Colonic mucosa (tissue), 4 donors: ENCODE measurements at regions not wholly inside any gene's neighbourhood (a gene's known extent, or its start where the extent isn't known, plus 50 kb on each side); places are given as distances from the start of the nearest gene placed in this dataset.
"Not testable (repeated sequence)": the region's sequence is repeated elsewhere in the genome, so short reads cannot be mapped to it uniquely, and the experiment has no call there.

Experiments
- DNase-seq: peaks from one replicate; pipeline ENCODE4 v3.0.0-alpha.2; 2020
- H3K27ac ChIP-seq: fragments of 200-600 bp; one replicate; pipeline ENCODE4 v1.8.0; 2021
- H3K27me3 ChIP-seq: fragments of 200-600 bp; one replicate; pipeline ENCODE4 v1.8.0; 2021
- H3K36me3 ChIP-seq: fragments of 200-600 bp; one replicate; pipeline ENCODE4 v1.8.0; 2021
- H3K4me1 ChIP-seq: fragments of 200-600 bp; one replicate; pipeline ENCODE4 v1.8.0; 2021; ENCODE audit warnings: mild to moderate bottlenecking
- H3K4me3 ChIP-seq: fragments of 200-600 bp; one replicate; pipeline ENCODE4 v1.8.0; 2021
- H3K9ac ChIP-seq, 2 donors: one replicate each; pipeline ENCODE4 v1.7.0; 2013; ENCODE audit warnings: control low read depth in 2 of 2, low read depth in 2 of 2, low read length in 2 of 2
- H3K9me3 ChIP-seq: fragments of 200-600 bp; one replicate; pipeline ENCODE4 v1.8.0; 2021
- intact Hi-C: fragments of 100-400 bp; cut with DNase I; formaldehyde crosslinking; loops from one replicate; pipeline ENCODE4 v1.14.1; 2022
- TF ChIP-seq, protein P1 (sequence below): fragments of 200-600 bp; IDR thresholded peaks from one replicate; pipeline ENCODE4 v1.8.0; 2022; ENCODE audit warnings: antibody characterized with exemption, mild to moderate bottlenecking
- donor health status: healthy.
- donor health status: DM: no; HTN: no; CAD: no.
- donor health status: DM: no; HTN: no; CAD: no.

DNA sequence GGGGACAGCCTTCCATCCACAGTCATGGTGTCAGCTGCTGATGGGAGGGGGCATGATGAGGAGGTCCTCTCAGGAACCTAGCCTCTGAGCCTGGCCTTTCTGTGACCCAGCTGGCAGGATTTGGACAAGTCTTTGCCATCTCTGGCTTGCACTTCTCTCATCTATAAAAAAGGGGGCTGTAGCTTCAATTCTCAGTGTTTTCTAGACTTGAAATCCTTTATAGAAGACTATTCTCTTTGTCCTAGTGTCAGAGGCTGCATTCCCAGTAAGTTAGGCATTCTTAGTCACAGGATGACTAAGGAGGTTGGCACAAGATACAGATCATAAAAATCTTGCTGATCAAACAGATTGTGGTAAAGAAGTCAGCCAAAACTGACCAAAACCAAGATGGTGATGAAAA lies 958.5 kb downstream of the CNTNAP5 start:
- Histone ChIP-seq H3K4me3 (no peak overlapping the region), H3K36me3 (no peaks in the 10 kb centered on the region), H3K9ac (no peak overlapping the region), H3K27ac (no peak overlapping the region), H3K27me3 (no peaks in the 10 kb centered on the region), H3K9me3 (no peaks in the 10 kb centered on the region), H3K4me1 (no peaks in the 10 kb centered on the region)
- TF ChIP-seq, protein P1, sequence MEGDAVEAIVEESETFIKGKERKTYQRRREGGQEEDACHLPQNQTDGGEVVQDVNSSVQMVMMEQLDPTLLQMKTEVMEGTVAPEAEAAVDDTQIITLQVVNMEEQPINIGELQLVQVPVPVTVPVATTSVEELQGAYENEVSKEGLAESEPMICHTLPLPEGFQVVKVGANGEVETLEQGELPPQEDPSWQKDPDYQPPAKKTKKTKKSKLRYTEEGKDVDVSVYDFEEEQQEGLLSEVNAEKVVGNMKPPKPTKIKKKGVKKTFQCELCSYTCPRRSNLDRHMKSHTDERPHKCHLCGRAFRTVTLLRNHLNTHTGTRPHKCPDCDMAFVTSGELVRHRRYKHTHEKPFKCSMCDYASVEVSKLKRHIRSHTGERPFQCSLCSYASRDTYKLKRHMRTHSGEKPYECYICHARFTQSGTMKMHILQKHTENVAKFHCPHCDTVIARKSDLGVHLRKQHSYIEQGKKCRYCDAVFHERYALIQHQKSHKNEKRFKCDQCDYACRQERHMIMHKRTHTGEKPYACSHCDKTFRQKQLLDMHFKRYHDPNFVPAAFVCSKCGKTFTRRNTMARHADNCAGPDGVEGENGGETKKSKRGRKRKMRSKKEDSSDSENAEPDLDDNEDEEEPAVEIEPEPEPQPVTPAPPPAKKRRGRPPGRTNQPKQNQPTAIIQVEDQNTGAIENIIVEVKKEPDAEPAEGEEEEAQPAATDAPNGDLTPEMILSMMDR, result no peak
- no peak for DNase-seq
- intact Hi-C loops, result no loop called here

DNA sequence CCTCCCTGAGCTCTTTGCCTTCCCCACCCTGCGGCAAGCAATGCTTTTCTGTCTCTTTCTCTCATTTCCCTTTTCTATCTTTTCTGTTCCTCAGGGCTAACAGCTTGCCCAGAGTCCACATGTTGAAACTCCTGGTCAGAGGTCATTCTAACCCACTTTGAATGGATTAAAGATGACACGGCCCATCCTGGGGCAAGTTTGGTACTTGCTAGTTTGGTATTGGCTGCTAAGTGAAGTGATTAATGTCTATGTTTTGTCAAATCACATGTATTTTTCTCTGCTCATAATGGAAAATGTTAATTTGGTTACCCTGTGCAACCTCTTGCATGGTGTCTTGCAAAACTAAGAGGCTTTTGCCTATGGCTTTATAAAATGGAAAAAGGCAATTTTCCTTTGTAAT lies 960.2 kb downstream of the CNTNAP5 start:
- TF ChIP-seq, protein P1, result no peak
- no peaks in the 10 kb centered on the region for H3K9me3 ChIP-seq
- DNase-seq, result no peak

DNA sequence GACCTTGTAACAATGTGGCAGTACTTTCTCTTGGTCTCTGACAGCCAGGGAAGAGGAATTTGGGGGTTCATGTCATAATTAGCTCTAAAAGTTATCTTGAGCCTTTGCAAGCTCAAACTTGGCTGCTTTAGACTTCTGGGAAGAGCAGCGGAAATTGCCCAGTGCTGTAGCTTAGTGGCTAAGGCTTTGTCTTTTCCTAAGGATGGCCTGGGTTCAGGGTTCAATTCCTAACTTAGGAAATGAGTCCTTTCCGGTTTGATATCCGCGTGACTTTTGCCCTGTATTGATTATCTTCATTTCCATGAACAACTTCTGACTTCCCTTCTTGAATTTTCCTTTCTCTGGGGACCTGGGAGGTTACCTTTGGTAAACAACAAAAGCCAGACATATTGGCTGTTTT lies 961.0 kb downstream of the CNTNAP5 start:
- H3K36me3 ChIP-seq, result no peaks in the 10 kb centered on the region
- H3K4me3 ChIP-seq, result no peak overlapping the region
- H3K4me1 ChIP-seq, result no peaks in the 10 kb centered on the region
- H3K9ac ChIP-seq, result no peak overlapping the region
- intact Hi-C loops, result no loop called here
- no peaks in the 10 kb centered on the region for H3K9me3 ChIP-seq
- H3K27ac ChIP-seq, result no peak overlapping the region
- DNase-seq, result no peak
- no peaks in the 10 kb centered on the region for H3K27me3 ChIP-seq
- TF ChIP-seq, protein P1, result no peak

More for the DNA sequence above, 960.2 kb downstream of the CNTNAP5 start:
- H3K27ac ChIP-seq, result no peak overlapping the region
- H3K27me3 ChIP-seq, result no peaks in the 10 kb centered on the region
- H3K9ac ChIP-seq, result no peak overlapping the region
- intact Hi-C loops, result no loop called here
- H3K36me3 ChIP-seq, result no peaks in the 10 kb centered on the region
- no peaks in the 10 kb centered on the region for H3K4me1 ChIP-seq
- no peak overlapping the region for H3K4me3 ChIP-seq

DNA sequence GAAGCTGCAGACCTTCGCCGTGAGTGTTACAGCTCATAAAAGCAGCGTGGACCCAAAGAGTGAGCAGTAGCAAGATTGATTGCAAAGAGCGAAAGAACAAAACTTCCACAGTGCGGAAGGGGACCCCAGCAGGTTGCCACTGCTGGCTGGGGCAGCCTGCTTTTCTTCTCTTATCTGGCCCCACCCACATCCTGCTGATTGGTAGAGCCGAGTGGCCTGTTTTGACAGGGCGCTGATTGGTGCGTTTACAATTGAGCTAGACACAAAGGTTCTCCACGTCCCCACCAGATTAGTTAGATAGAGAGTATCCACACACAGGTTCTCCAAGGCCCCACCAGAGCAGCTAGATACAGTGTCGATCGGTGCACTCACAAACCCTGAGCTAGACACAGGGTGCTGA lies 961.8 kb downstream of the CNTNAP5 start:
- intact Hi-C loops, H3K4me1 ChIP-seq, H3K27me3 ChIP-seq, H3K27ac ChIP-seq, H3K9me3 ChIP-seq, DNase-seq, H3K4me3 ChIP-seq, H3K36me3 ChIP-seq, H3K9ac ChIP-seq: not testable (repeated sequence)

DNA sequence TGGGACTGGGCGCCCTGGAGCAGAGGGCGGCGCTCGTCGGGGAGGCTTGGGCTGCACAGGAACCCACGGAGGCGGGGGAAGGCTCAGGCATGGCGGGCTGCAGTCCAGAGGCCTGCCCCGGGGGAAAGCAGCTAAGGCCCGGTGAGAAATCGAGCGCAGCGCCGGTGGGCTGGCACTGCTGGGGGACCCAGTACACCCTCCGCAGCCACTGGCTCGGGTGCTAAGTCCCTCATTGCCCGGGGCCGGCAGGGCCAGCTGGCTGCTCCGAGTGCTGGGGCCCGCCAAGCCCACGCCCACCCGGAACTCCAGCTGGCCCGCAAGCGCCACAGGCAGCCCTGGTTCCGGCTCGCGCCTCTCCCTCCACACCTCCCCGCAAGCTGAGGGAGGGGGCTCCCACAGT lies 962.3 kb downstream of the CNTNAP5 start:
- DNase-seq, H3K9me3 ChIP-seq, H3K27ac ChIP-seq, intact Hi-C loops, H3K27me3 ChIP-seq, H3K9ac ChIP-seq, H3K36me3 ChIP-seq, H3K4me3 ChIP-seq, H3K4me1 ChIP-seq: not testable (repeated sequence)

DNA sequence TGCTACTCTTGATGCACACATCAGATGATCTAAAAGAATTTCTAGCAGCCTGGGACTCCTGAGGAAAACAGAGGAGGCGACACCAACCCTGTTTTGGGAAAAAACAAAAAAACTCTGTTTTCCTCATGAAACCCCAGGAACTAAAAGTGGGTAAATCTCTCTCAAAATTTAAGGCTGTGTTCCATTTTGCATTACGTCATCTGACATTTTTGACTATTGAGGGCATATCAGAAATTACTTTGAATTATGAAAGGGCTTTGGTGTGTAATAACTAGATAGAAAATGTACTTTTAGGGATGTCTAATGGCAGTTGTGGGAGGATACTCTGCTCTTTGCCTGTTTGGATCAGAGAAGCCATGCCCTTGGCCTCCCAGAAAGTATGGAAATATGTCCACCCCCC lies 963.0 kb downstream of the CNTNAP5 start:
- no peaks in the 10 kb centered on the region for H3K9me3 ChIP-seq
- no peaks in the 10 kb centered on the region for H3K36me3 ChIP-seq
- H3K4me3 ChIP-seq, result no peak overlapping the region
- no peak for DNase-seq
- no peak overlapping the region for H3K9ac ChIP-seq
- TF ChIP-seq, protein P1, result no peak
- H3K27ac ChIP-seq, result no peak overlapping the region
- H3K27me3 ChIP-seq, result no peaks in the 10 kb centered on the region
- intact Hi-C loops, result no loop called here
- no peaks in the 10 kb centered on the region for H3K4me1 ChIP-seq

DNA sequence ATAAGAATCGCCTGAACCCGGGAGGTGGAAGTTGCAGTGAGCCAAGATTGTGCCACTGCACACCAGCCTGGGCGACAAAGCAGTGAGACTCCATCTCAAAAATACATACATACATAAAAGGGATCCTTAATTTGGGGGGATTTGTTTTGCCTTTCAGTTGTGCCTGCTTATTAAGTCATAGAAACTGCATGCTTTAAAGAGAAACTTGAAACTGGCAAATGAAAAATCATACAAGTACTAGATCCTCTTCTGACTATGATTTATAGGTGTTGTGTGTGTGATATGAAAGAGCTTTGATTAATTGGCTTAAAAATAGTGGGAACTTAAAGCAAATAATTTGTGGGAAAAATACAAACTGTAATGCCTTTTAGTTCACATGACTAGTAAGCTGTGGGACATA lies 963.7 kb downstream of the CNTNAP5 start:
- TF ChIP-seq, protein P1, result no peak

More for the DNA sequence above, 963.7 kb downstream of the CNTNAP5 start:
- Histone ChIP-seq H3K27me3 (no peaks in the 10 kb centered on the region), H3K4me1 (no peaks in the 10 kb centered on the region), H3K4me3 (no peak overlapping the region), H3K9ac (no peak overlapping the region), H3K27ac (no peak overlapping the region), H3K9me3 (no peaks in the 10 kb centered on the region), H3K36me3 (no peaks in the 10 kb centered on the region)
- no peak for DNase-seq
- intact Hi-C loops, result no loop called here
